Colonic mucosa (tissue), 4 donors: ENCODE measurements at regions not wholly inside any gene's neighbourhood (a gene's known extent, or its start where the extent isn't known, plus 50 kb on each side); places are given as distances from the start of the nearest gene placed in this dataset.
A peak's percentile ranks its signal among the peaks of the same experiment; 100 is the strongest.

Source experiments
- DNase-seq: peaks from one replicate; pipeline ENCODE4 v3.0.0-alpha.2; 2020
- H3K27ac ChIP-seq: fragments of 200-600 bp; one replicate; pipeline ENCODE4 v1.8.0; 2021
- H3K27me3 ChIP-seq: fragments of 200-600 bp; one replicate; pipeline ENCODE4 v1.8.0; 2021
- H3K36me3 ChIP-seq: fragments of 200-600 bp; one replicate; pipeline ENCODE4 v1.8.0; 2021
- H3K4me1 ChIP-seq: fragments of 200-600 bp; one replicate; pipeline ENCODE4 v1.8.0; 2021; ENCODE audit warnings: mild to moderate bottlenecking
- H3K4me3 ChIP-seq: fragments of 200-600 bp; one replicate; pipeline ENCODE4 v1.8.0; 2021
- H3K9ac ChIP-seq, 2 donors: one replicate each; pipeline ENCODE4 v1.7.0; 2013; ENCODE audit warnings: control low read depth in 2 of 2, low read depth in 2 of 2, low read length in 2 of 2
- H3K9me3 ChIP-seq: fragments of 200-600 bp; one replicate; pipeline ENCODE4 v1.8.0; 2021
- intact Hi-C: fragments of 100-400 bp; cut with DNase I; formaldehyde crosslinking; loops from one replicate; pipeline ENCODE4 v1.14.1; 2022
- TF ChIP-seq, protein P1 (sequence below): fragments of 200-600 bp; IDR thresholded peaks from one replicate; pipeline ENCODE4 v1.8.0; 2022; ENCODE audit warnings: antibody characterized with exemption, mild to moderate bottlenecking
- donor health status: healthy.
- donor health status: DM: no; HTN: no; CAD: no.
- donor health status: DM: no; HTN: no; CAD: no.

- Histone ChIP-seq H3K4me3 (no peak overlapping the region), H3K9ac (no peak overlapping the region), H3K4me1 (no peaks in the 10 kb centered on the region), H3K27ac (no peak overlapping the region), H3K27me3 (no peaks in the 10 kb centered on the region), H3K36me3 (no peaks in the 10 kb centered on the region), H3K9me3 (no peaks in the 10 kb centered on the region)
- intact Hi-C loops, result no loop called here
- DNase-seq, result no peak
- TF ChIP-seq, protein P1, sequence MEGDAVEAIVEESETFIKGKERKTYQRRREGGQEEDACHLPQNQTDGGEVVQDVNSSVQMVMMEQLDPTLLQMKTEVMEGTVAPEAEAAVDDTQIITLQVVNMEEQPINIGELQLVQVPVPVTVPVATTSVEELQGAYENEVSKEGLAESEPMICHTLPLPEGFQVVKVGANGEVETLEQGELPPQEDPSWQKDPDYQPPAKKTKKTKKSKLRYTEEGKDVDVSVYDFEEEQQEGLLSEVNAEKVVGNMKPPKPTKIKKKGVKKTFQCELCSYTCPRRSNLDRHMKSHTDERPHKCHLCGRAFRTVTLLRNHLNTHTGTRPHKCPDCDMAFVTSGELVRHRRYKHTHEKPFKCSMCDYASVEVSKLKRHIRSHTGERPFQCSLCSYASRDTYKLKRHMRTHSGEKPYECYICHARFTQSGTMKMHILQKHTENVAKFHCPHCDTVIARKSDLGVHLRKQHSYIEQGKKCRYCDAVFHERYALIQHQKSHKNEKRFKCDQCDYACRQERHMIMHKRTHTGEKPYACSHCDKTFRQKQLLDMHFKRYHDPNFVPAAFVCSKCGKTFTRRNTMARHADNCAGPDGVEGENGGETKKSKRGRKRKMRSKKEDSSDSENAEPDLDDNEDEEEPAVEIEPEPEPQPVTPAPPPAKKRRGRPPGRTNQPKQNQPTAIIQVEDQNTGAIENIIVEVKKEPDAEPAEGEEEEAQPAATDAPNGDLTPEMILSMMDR, result no peak
These were observed 125.1 kb upstream of the SPATA13 start for GRCh38 chr13:24035411-24035810.

DNA sequence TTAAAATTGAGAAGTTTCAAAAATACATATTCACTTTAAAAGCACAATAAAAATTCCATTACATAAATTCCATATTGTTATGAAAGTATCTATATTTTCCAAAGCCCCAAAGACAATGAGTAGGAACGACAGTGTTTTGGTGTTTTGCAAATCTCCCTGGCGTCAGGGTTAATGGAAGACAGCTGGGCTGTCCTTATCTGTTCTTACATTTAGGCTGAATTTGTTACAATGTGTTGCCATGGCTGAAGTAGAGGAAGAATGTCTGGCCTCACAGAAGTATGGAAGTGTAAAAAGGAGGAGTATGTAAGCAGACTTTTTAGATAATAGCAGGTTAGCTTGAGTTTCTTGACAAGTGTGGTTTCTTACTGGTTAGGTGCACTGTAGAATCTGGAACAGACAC lies 124.4 kb upstream of the SPATA13 start:
- DNase-seq, result no peak
- Histone ChIP-seq H3K27ac (no peak overlapping the region), H3K4me1 (no peaks in the 10 kb centered on the region)

GRCh38 chr13:24038405-24038804 lies 122.1 kb upstream of the SPATA13 start:
- DNase-seq, result no peak
- TF ChIP-seq, protein P1, result no peak
- no peak overlapping the region for H3K4me3 ChIP-seq
- no peaks in the 10 kb centered on the region for H3K4me1 ChIP-seq
- H3K27me3 ChIP-seq, result no peaks in the 10 kb centered on the region
- H3K9ac ChIP-seq, result no peak overlapping the region
- H3K27ac ChIP-seq, result peak overlapping the region; percentile 16
- no peaks in the 10 kb centered on the region for H3K9me3 ChIP-seq
- H3K36me3 ChIP-seq, result no peaks in the 10 kb centered on the region
- intact Hi-C loops, result no loop called here

More for the DNA sequence above, 124.4 kb upstream of the SPATA13 start:
- Histone ChIP-seq H3K36me3 (no peaks in the 10 kb centered on the region), H3K9me3 (no peaks in the 10 kb centered on the region), H3K4me3 (no peak overlapping the region), H3K27me3 (no peaks in the 10 kb centered on the region), H3K9ac (no peak overlapping the region)
- intact Hi-C loops, result no loop called here
- TF ChIP-seq, protein P1, result no peak

DNA sequence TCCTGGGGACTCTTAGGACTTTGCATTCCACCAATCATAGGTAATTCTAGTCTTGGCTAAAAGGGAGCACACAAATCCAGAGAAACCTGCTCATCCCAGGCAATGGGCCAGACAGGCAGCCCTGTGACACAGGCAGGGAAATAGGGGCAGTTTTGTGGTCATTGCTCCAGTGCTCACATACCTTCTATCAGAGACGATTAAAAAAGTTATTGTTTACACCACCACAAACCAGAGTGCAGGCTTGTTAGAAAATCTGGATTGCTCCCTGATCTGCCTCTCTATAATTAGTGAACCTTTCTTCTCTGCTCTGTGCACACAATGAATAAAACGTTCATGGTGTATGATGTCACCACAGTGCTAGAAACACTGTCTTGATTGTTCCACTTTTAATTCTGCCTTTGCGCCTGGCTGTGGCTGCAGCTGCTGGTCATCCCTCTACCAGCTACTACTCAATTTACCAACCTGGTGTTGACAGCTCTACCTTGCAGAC lies 121.6 kb upstream of the SPATA13 start:
- DNase-seq, result no peak
- Histone ChIP-seq H3K4me3 (no peak overlapping the region), H3K36me3 (no peaks in the 10 kb centered on the region), H3K27me3 (no peaks in the 10 kb centered on the region), H3K9me3 (no peaks in the 10 kb centered on the region), H3K4me1 (no peaks in the 10 kb centered on the region), H3K9ac (no peak overlapping the region), H3K27ac (peak overlapping the region; percentile 16)
- intact Hi-C loops, result no loop called here
- TF ChIP-seq, protein P1, result no peak

- intact Hi-C loops, result no loop called here
- TF ChIP-seq, protein P1, result no peak
- no peak for DNase-seq
- no peaks in the 10 kb centered on the region for H3K27me3 ChIP-seq
- no peak overlapping the region for H3K27ac ChIP-seq
- H3K4me3 ChIP-seq, result no peak overlapping the region
- no peaks in the 10 kb centered on the region for H3K36me3 ChIP-seq
- no peak overlapping the region for H3K9ac ChIP-seq
- no peaks in the 10 kb centered on the region for H3K9me3 ChIP-seq
- H3K4me1 ChIP-seq, result no peaks in the 10 kb centered on the region
These were observed 120.7 kb upstream of the SPATA13 start for GRCh38 chr13:24039621-24040475.
